ENCODE measurements at regions not wholly inside any gene's neighbourhood (a gene's known extent, or its start where the extent isn't known, plus 50 kb on each side); places are given as distances from the start of the nearest gene placed in this dataset.
"Not testable (repeated sequence)": the region's sequence is repeated elsewhere in the genome, so short reads cannot be mapped to it uniquely, and the experiment has no call there.

DNA sequence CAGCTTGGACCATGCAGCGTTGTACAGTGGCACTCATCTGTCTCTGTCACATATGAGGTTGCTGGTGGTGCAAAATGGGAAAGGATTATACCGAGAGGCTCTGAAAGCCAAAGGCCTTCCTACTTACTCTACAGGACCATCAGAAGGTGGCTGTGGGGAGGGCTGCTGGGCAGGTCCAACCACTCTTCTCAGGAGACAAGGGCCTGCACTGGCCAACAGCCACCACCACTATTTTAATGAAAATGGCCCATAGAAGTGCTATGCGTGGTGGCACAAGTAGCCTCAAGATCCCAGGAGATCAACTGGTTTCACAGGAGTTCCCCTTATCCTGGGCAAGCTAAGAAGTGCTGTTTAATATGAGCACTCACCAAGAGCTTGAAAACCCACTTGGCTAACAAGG is 52.3 kb downstream of the MRPL57 start:
- DNase-seq, result no peak

DNA sequence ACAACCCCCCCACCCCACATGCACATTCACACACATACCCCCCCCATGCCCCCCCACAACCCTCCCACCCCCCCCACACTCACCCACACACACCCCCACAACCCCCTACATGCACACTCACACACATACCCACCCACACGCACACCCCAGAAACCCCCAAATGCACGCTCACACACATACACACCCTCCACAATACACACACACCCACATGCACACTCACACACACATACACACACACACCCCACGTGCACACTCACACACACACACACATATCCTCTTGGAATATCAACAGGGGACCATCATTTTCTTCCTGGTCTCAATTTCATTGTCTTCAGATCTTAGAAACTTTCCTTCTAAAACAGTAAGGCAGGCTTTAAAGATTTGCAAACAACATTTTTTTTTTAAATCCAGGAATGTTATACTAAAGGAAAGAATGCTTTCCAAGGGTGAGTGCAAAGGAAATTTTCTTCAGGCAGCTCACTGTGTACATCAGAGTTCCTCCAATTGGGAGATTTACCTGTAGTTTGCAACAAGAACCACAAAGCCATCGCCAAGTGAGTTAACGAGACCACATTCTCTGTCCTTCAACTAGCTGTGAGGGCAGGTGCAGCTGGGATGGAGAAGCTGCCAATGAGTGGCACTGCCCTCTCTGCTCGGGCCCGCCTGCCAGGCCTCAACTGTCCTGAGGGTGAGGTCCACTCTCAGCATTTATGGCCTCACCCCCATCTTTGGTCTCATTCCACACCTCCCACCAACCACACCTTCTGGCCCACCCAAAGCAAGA is 53.0 kb downstream of the MRPL57 start:
- no peak for DNase-seq

- DNase-seq, result no peak
These were observed 54.1 kb downstream of the MRPL57 start for GRCh38 chr13:21230516-21230915.

DNA sequence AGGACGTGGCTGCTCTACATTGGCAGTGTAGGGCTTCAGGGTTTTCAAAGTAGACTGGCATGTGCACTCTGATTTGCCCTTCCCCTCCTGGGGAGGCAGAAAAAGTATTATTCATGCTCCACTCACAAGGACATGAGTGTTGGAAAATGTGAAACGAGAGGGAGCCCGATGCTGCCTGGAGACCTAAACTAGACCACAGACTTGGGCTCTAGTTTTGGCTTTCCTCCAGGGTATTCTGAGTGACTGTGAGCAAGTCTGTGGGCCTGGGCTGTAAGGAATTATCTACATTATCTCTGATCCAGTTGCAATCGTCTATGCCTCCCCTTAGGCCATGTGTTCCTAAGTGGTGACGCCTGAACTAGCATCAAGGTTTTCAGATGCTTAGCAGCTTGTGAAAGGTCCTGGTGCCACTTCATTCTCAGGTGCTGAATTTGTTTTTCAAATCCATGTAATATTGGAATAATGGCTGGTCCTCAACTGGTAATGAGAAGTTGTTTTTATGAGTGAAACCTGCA is 55.0 kb downstream of the MRPL57 start:
- DNase-seq, result no peak

DNA sequence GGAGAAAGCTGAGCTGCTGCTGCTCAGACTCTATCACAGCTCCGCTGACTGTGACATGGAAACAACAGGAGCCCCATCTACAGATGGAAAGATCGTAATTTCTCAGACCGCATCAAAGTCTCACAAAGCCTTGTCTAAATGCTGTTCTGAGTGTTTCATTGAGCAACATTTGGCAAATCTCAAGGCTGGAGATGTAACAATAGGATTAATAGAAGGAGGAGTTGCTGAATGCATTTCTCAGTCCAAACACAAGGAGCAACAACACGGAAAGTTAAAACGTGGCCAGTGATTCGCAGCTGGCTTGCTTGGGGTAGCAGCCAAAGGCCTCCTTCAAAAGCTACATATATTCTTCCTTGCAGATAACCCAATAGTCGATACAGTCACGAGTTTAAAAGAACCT is 55.7 kb downstream of the MRPL57 start:
- DNase-seq, result no peak

- no peak for DNase-seq
These were observed 56.1 kb downstream of the MRPL57 start for GRCh38 chr13:21232599-21232998.

DNA sequence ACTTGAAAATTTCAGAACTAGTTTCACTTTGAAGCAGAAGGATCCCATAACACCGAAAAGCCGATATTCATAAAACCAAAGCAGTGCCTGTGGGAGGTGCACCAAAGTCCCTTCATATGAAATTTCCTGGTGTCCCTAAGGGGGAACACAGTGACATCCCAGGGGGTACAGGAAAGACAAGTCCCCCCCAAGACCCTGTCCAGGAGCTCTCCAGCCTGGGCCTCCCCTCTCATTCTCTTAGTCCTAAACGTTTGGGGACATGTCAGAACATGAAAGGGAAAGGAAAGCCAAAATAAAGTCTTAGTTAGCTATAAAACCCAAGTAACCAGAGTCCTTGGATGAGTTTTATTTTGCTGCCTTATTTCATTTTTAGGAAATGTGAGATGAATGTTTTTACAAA is 56.6 kb downstream of the MRPL57 start:
- peak; percentile 15 for DNase-seq

DNA sequence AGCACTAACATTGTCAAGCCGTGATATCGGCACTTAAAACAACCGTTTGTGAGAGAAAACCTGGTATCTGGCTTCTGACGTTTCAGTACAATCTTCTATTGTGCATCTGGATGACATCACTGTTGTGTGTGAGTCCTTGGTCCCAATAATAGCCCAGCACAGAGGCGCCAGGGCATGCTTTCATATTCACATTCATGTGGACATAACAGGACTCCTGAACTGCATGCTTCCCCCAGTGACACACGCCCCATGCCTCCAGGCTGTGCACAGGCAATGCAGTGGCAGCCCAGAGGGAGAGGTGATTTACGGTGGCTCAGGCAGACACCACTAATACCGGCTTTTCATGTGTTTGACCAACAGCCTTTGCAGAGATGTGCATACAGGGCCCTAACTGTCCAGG is 58.1 kb downstream of the MRPL57 start:
- no peak for DNase-seq

DNA sequence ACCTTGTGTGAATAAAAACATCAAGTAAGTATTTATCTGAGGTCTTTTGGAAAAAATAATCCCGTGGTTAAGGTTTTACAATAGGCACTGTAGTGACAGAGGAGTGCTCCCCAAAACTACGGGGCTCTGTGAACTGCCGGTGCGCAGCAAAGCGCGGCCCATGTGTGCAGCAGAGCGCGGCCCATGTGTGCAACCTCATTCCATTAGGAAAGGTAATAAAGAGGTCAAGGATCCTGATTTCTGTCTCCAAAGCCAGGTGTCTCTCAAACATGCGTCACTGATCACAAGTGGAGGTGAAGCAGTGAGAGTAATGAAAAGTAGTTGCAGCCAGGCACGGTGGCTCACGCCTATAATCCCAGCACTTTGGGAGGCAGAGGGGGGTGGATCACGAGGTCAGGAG is 58.7 kb downstream of the MRPL57 start:
- no peak for DNase-seq

- no peak for DNase-seq
These were observed 60.6 kb downstream of the MRPL57 start for GRCh38 chr13:21237081-21237480.

GRCh38 chr13:21238267-21238666 is 61.8 kb downstream of the MRPL57 start:
- DNase-seq, result no peak

- no peak for DNase-seq
These were observed 64.1 kb downstream of the MRPL57 start for GRCh38 chr13:21240586-21240985.

DNA sequence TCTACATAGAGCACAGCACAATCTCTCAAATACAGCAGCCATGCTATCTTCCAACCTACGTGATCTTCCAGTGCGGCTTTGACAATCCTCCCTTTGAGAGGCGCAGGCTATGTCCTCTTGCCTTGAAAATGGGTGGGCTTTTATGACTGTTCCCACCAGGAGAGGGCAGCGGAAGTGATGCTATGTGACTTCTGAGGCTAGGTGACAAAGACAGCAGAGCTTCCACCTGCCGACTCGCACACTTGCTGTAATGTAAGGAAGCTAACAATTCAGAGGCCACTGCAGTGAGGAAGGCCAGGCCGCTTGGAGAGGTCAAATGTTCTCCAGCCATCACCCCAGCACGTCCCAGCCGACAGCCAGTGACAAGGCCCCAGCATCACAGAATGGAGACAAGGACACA is 65.8 kb downstream of the MRPL57 start:
- no peak for DNase-seq

- peak; percentile 19 for DNase-seq
These were observed 66.8 kb downstream of the MRPL57 start for GRCh38 chr13:21243045-21243897.

DNA sequence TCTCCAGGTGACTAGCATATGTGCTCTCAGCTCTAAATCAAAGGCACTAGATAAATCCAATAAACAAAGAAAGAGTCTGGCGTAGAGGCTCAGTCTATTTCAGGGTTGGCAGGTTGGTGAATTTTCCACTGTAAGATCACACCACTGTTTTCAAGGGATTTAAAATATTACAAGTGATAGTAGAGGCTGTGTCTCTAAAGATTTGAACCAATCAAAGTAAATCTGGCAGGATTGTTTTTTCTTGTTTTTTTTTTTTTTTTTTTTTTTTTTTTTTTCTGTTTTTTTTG is 67.4 kb downstream of the MRPL57 start:
- not testable (repeated sequence) for DNase-seq

DNA sequence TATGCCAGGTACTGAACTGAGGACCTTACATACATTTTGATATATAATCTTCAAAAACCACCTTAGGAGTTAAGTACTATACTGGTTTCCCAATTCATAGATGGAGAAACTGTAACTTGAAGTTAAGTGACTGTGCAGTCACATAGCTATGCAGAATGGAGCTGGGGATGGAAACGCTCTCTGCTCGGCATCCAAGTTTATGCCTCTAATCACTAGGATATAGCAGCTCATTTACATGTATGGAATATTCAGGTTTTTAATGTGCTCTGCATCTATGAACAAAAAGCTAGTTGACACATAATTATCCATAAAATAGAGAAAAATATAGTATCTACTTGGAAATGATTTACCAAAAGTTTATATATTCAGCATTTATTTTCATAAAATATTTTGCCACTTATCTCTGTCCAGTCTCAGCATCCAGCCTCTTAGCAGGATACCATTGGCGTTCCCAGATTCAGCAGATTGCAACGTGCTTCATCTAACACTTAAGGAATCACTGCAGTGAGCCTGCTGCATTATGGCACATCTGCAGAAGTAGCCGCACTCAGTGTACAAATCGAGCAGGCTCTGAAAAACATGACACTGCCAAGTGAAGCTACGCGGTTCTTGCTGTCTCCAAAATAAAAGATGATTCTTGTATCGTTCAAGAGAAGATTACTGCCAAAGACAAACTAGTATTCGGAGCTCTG is 70.4 kb downstream of the MRPL57 start:
- DNase-seq, result no peak

DNA sequence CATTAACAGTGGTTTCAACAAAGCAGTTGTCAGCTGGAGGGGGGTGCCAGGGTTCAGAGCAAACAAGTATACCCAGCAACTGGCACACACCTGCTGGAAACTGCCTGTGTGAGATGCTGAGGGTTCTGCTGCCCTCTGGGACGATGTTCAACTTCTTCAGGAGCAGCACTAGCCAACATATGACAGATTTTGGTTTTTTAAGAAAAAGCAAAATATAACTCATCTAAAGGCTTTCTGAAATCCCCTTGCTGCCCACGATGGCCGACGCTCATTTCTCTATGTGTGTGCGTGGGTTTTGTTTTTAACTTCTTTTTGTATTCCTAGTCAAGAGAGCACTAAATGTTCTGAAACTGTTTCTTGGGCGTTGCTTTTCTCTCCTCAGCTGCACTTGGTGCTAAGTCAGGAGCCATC is 79.9 kb downstream of the MRPL57 start:
- no peak for DNase-seq

GRCh38 chr13:21256891-21257290 is 80.4 kb downstream of the MRPL57 start:
- DNase-seq, result no peak

GRCh38 chr13:21259571-21260455 is 83.4 kb downstream of the MRPL57 start:
- DNase-seq, result no peak

DNA sequence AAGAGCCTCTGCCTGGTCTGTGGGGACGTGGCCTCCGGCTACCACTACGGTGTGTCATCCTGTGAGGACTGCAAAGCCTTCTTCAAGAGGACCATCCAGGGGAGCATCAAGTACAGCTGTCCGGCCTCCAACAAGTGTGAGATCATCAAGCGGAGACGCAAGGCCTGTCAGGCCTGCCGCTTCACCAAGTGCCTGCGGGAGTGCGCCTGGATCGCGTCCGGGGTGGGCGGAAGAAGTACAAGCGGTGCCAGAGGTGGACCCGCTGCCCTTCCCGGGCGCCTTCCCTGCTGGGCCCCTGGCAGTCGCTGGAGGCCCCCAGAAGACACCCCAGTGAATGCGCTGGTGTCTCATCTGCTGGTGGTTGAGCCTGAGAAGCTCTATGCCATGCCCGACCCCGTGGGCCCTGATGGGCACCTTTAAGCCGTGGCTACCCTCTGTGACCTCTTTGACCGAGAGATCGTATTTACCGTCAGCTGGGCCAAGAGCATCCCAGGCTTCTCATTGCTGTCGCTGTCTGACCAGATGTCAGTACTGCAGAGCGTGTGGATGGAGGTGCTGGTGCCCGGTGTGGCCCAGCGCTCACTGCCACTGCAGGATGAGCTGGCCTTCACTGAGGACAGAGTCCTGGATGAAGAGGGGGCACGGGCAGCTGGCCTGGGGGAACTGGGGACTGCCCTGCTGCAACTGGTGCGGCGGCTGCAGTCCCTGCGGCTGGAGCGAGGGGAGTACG is 84.3 kb downstream of the MRPL57 start:
- DNase-seq, result not testable (repeated sequence)

DNA sequence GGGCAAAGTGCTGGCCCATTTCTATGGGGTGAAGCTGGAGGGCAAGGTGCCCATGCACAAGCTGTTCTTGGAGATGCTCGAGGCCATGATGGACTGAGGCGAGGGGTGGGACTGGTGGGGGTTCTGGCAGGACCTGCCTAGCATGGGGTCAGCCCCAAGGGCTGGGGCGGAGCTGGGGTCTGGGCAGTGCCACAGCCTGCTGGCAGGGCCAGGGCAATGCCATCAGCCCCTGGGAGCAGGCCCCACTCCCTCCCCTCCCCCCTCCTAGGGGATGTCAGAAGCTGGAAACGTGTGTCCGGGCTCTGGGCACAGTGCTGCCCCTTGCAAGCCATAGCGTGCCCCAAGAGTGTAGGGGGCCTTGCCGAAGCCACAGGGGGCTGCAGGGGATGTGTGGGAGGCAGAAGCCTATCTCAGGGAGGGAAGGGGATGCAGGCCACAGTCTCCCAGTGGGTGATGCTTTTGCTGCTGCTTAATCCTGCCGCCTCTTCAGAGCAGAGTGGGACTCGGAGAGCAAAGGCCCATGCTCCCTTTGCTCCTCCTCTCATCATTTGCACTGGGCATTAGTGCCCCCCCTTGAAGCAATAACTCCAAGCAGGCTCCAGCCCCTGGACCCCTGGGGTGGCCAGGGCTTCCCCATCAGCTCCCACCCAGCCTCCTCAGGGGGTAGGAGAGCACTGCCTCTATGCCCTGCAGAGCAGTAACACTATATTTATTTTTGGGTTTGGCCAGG is 85.2 kb downstream of the MRPL57 start:
- DNase-seq, result not testable (repeated sequence)
